Astrocyte (in vitro differentiated cells and primary cell): ENCODE measurements at regions not wholly inside any gene's neighbourhood (a gene's known extent, or its start where the extent isn't known, plus 50 kb on each side); places are given as distances from the start of the nearest gene placed in this dataset.

ENCODE experiments used
- DNase-seq: peaks from one replicate; pipeline ENCODE4 v3.0.0-alpha.2; 2010; ENCODE audit warnings: low read depth
- FAIRE-seq: peaks from 2 replicates; lab custom pipeline; 2011; peaks lifted over from hg19 to GRCh38; lab: Jason Lieb, UNC
- H2AFZ ChIP-seq: 2 replicates; pipeline ENCODE4 v1.6.0; 2012; ENCODE audit warnings: low read depth, low read length, inconsistent platforms
- H3K27ac ChIP-seq: 2 replicates; pipeline ENCODE4 v1.5.1; 2011; ENCODE audit warnings: low read depth, low read length, inconsistent platforms
- H3K27me3 ChIP-seq: 2 replicates; pipeline ENCODE4 v1.6.0; 2011; ENCODE audit warnings: low read length, inconsistent platforms; ENCODE audit not compliant: insufficient read depth
- H3K36me3 ChIP-seq: 2 replicates; pipeline ENCODE4 v1.5.1; 2011; ENCODE audit warnings: low read length, inconsistent platforms; ENCODE audit not compliant: insufficient read depth
- H3K4me1 ChIP-seq: 2 replicates; pipeline ENCODE4 v1.5.1; 2011; ENCODE audit warnings: low read length, inconsistent platforms; ENCODE audit not compliant: insufficient read depth
- H3K4me2 ChIP-seq: 2 replicates; pipeline ENCODE4 v1.6.0; 2012; ENCODE audit warnings: low read length, inconsistent platforms
- H3K4me3 ChIP-seq: 2 replicates; pipeline ENCODE4 v1.5.1; 2011; ENCODE audit warnings: low read depth, mild to moderate bottlenecking, low read length, inconsistent platforms; ENCODE audit not compliant: insufficient read depth
- H3K79me2 ChIP-seq: 2 replicates; pipeline ENCODE4 v1.6.0; 2012; ENCODE audit warnings: mild to moderate bottlenecking, low read length, inconsistent platforms; ENCODE audit not compliant: insufficient read depth
- H3K9ac ChIP-seq: 2 replicates; pipeline ENCODE4 v1.6.0; 2012; ENCODE audit warnings: mild to moderate bottlenecking, low read length, inconsistent platforms
- H3K9me3 ChIP-seq: 2 replicates; pipeline ENCODE4 v1.5.1; 2012; ENCODE audit warnings: low read depth, mild to moderate bottlenecking, low read length, inconsistent platforms; ENCODE audit not compliant: insufficient read depth
- H4K20me1 ChIP-seq: 2 replicates; pipeline ENCODE4 v1.6.0; 2012; ENCODE audit warnings: low read length, inconsistent platforms; ENCODE audit not compliant: insufficient read depth
- H3K27ac Mint-ChIP-seq: one replicate; pipeline ENCODE4 v1.8.0; 2021; ENCODE audit warnings: mild to moderate bottlenecking, mixed read lengths; ENCODE audit not compliant: unreplicated experiment
- H3K27me3 Mint-ChIP-seq: one replicate; pipeline ENCODE4 v1.8.0; 2021; ENCODE audit warnings: low read depth, mixed read lengths; ENCODE audit not compliant: unreplicated experiment
- H3K36me3 Mint-ChIP-seq: one replicate; pipeline ENCODE4 v1.8.0; 2021; ENCODE audit warnings: low read depth, mixed read lengths; ENCODE audit not compliant: unreplicated experiment
- H3K4me1 Mint-ChIP-seq: one replicate; pipeline ENCODE4 v1.8.0; 2021; ENCODE audit warnings: low read depth, mixed read lengths; ENCODE audit not compliant: unreplicated experiment
- H3K4me3 Mint-ChIP-seq: one replicate; pipeline ENCODE4 v1.8.0; 2021; ENCODE audit warnings: mild to moderate bottlenecking, moderate library complexity, mixed read lengths; ENCODE audit not compliant: unreplicated experiment
- H3K9me3 Mint-ChIP-seq: one replicate; pipeline ENCODE4 v1.8.0; 2021; ENCODE audit warnings: mild to moderate bottlenecking, mixed read lengths; ENCODE audit not compliant: unreplicated experiment
- CTCF ChIP-seq: IDR thresholded peaks from 2 replicates; pipeline ENCODE4 v1.5.1; 2011; ENCODE audit warnings: low read depth, mild to moderate bottlenecking, inconsistent platforms, low read length, moderate library complexity; ENCODE audit not compliant: insufficient read depth
- EZH2 ChIP-seq: IDR thresholded peaks from 2 replicates; pipeline ENCODE4 v1.6.1; 2012; ENCODE audit warnings: mild to moderate bottlenecking, low read length, inconsistent platforms; ENCODE audit not compliant: insufficient read depth

DNA sequence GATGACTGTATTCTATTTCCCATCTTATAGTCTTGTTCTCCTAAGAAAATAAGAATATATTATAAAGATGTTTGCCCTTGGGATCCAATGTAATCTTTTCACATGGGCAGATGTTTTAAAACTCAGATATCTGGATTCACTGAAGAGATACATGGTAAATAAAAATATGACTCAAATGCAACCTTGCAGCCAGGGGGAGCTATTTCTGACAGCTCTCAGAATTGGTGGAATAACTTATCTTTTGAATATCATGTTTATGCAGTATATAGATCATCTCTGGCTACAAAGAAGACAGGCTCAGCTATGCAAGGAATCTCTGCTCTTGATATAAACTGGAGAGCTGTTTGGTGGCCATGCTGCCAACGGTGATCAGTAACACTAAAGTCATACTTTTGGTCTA, 274.7 kb downstream of the GLUD2 start:
- Histone ChIP-seq H3K4me1 (no peaks in the 10 kb centered on the region), H3K4me2 (no peak overlapping the region), H3K27ac (no peak overlapping the region), H3K27me3 (no peaks in the 10 kb centered on the region), H2AFZ (no peak overlapping the region), H3K4me3 (no peak overlapping the region), H4K20me1 (no peaks in the 10 kb centered on the region), H3K79me2 (no peaks in the 10 kb centered on the region), H3K9me3 (no peaks in the 10 kb centered on the region), H3K36me3 (no peaks in the 10 kb centered on the region), H3K9ac (no peak overlapping the region)
- DNase-seq (no peak), FAIRE-seq (peak; percentile 45)
- no peaks in the 10 kb centered on the region for H3K36me3 Mint-ChIP-seq
- H3K4me1 Mint-ChIP-seq = no peaks in the 10 kb centered on the region
- no peak overlapping the region for H3K27ac Mint-ChIP-seq
- H3K27me3 Mint-ChIP-seq = no peaks in the 10 kb centered on the region
- no peaks in the 10 kb centered on the region for H3K9me3 Mint-ChIP-seq
- TF ChIP-seq EZH2 = no peak
- TF ChIP-seq CTCF = no peak
- no peak overlapping the region for H3K4me3 Mint-ChIP-seq

DNA sequence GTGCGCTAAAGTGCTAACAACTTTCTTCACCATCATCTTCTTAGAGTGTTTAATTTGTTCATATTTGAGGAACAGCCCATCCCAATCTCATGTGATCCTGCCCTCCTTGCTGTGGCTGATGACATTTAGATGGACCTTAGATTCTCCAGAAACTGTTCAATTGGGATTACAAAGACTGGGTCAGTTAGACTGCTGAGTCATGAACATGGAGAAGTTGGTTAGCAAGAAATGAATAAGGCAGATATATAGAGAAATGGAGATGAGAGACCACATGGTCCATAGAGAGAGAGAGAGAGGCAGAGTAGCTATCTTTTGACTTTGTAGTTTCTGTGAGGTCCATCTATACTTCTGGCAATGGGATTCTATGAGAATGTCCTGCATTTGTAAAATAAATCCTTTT, 275.9 kb downstream of the GLUD2 start:
- Histone ChIP-seq H3K4me1 (no peaks in the 10 kb centered on the region), H3K4me3 (no peak overlapping the region), H3K27ac (no peak overlapping the region), H3K9me3 (no peaks in the 10 kb centered on the region), H3K79me2 (no peaks in the 10 kb centered on the region), H3K36me3 (no peaks in the 10 kb centered on the region), H4K20me1 (no peaks in the 10 kb centered on the region), H3K9ac (no peak overlapping the region), H3K4me2 (no peak overlapping the region), H2AFZ (no peak overlapping the region), H3K27me3 (no peaks in the 10 kb centered on the region)
- Mint-ChIP-seq H3K27ac (no peak overlapping the region), H3K9me3 (no peaks in the 10 kb centered on the region), H3K36me3 (no peaks in the 10 kb centered on the region), H3K4me3 (no peak overlapping the region), H3K27me3 (no peaks in the 10 kb centered on the region), H3K4me1 (no peaks in the 10 kb centered on the region)
- FAIRE-seq = no peak
- TF ChIP-seq EZH2 = no peak
- no peak for TF ChIP-seq CTCF
- DNase-seq = no peak

- Mint-ChIP-seq H3K36me3 (no peaks in the 10 kb centered on the region), H3K27ac (no peak overlapping the region), H3K9me3 (no peaks in the 10 kb centered on the region), H3K27me3 (no peaks in the 10 kb centered on the region), H3K4me1 (no peaks in the 10 kb centered on the region), H3K4me3 (no peak overlapping the region)
- no peak for TF ChIP-seq EZH2
- TF ChIP-seq CTCF = no peak
- Histone ChIP-seq H4K20me1 (no peaks in the 10 kb centered on the region), H3K79me2 (no peaks in the 10 kb centered on the region), H3K4me1 (no peaks in the 10 kb centered on the region), H3K4me2 (no peak overlapping the region), H2AFZ (no peak overlapping the region), H3K27me3 (no peaks in the 10 kb centered on the region), H3K9me3 (no peaks in the 10 kb centered on the region), H3K27ac (no peak overlapping the region), H3K36me3 (no peaks in the 10 kb centered on the region), H3K9ac (no peak overlapping the region), H3K4me3 (no peak overlapping the region)
- FAIRE-seq = peak; percentile 97
- DNase-seq = no peak
These were observed 286.5 kb downstream of the GLUD2 start for GRCh38 chrX:121333942-121334341.
